Endothelial cell of umbilical vein (primary cell): ENCODE measurements at regions not wholly inside any gene's neighbourhood (a gene's known extent, or its start where the extent isn't known, plus 50 kb on each side); places are given as distances from the start of the nearest gene placed in this dataset.

ENCODE experiments used
- BruUV-seq: library from RNA; stranded (reverse); fragments of 400-500 nt; replicated peaks from 2 replicates; lab custom pipeline; 2021; lab: Mats Ljungman, UMichigan
- CTCF ChIA-PET: fragments of 300-600, 350-600 bp; sonication (Branson Sonifier 250); formaldehyde crosslinking; loops from one replicate; lab custom pipeline; 2021; ENCODE audit warnings: antibody characterized with exemption, inconsistent platforms; lab: Charles Lee
- POLR2A ChIA-PET: fragments of 300-600, 350-600 bp; sonication (Branson Sonifier 250); formaldehyde crosslinking; loops from one replicate; lab custom pipeline; 2021; ENCODE audit warnings: antibody characterized with exemption, inconsistent platforms; lab: Charles Lee
- DNase-seq: peaks from one replicate; pipeline ENCODE4 v3.0.0-alpha.2; 2011; ENCODE audit warnings: low read depth, low spot score
- FAIRE-seq: peaks from 2 replicates; lab custom pipeline; 2011; peaks lifted over from hg19 to GRCh38; lab: Jason Lieb, UNC
- H2AFZ ChIP-seq: 2 replicates; pipeline ENCODE4 v1.6.0; 2012; ENCODE audit warnings: low read depth, low read length, control low read depth, inconsistent platforms
- H3K27ac ChIP-seq: 2 replicates; pipeline ENCODE4 v1.5.1; 2011; ENCODE audit warnings: low read depth, mild to moderate bottlenecking, control low read depth, low read length, moderate library complexity; ENCODE audit not compliant: insufficient read depth
- H3K27me3 ChIP-seq, 2 experiments: 2 replicates each; pipeline versions ENCODE4 v1.6.0 to v1.6.1; 2011; ENCODE audit warnings: low read length in 2 of 2, mixed read lengths in 1 of 2; ENCODE audit not compliant: control insufficient read depth in 2 of 2, insufficient read depth in 2 of 2
- H3K36me3 ChIP-seq, 2 experiments: 2 replicates in 1 of 2; 3 replicates in 1 of 2; pipeline ENCODE4 v1.5.1; 2011; ENCODE audit warnings: low read length in 2 of 2, mild to moderate bottlenecking in 1 of 2, moderate library complexity in 1 of 2; ENCODE audit not compliant: control insufficient read depth in 2 of 2, insufficient read depth in 2 of 2; ENCODE audit errors: extremely low read depth in 1 of 2
- H3K4me1 ChIP-seq: 3 replicates; pipeline ENCODE4 v1.5.1; 2011; ENCODE audit warnings: mild to moderate bottlenecking, low read length; ENCODE audit not compliant: control insufficient read depth, insufficient read depth; ENCODE audit errors: extremely low read depth
- H3K4me2 ChIP-seq: 2 replicates; pipeline ENCODE4 v1.6.1; 2011; ENCODE audit warnings: low read length, control low read depth, mixed read lengths; ENCODE audit not compliant: insufficient read depth
- H3K4me3 ChIP-seq, 3 experiments: fragments of 200-600 bp in 1 of 3; sonication (generic), shearing (Covaris generic) in 1 of 3; replicated peaks in 1 of 3; 2 replicates each; pipeline ENCODE4 v1.5.1; 2011 to 2016; ENCODE audit warnings: control low read depth in 3 of 3, low read length in 3 of 3, mild to moderate bottlenecking in 2 of 3, inconsistent platforms in 1 of 3, low read depth in 1 of 3, moderate library complexity in 1 of 3; ENCODE audit not compliant: insufficient read depth in 1 of 3
- H3K79me2 ChIP-seq: 2 replicates; pipeline ENCODE4 v1.6.0; 2012; ENCODE audit warnings: low read length, inconsistent platforms; ENCODE audit not compliant: control insufficient read depth, insufficient read depth
- H3K9ac ChIP-seq: replicated peaks from 2 replicates; pipeline ENCODE3; 2011; ENCODE audit warnings: low read length, control low read depth; ENCODE audit not compliant: insufficient read depth; ENCODE audit errors: extremely low read depth
- H3K9me1 ChIP-seq: replicated peaks from 3 replicates; pipeline ENCODE4 v1.6.0; 2011; ENCODE audit warnings: mild to moderate bottlenecking, low read length; ENCODE audit not compliant: control insufficient read depth, insufficient read depth; ENCODE audit errors: extremely low read depth
- H3K9me3 ChIP-seq: replicated peaks from 2 replicates; pipeline ENCODE4 v1.5.1; 2012; ENCODE audit warnings: low read length, inconsistent platforms; ENCODE audit not compliant: control insufficient read depth, insufficient read depth
- H4K20me1 ChIP-seq: replicated peaks from 2 replicates; pipeline ENCODE3; 2011; ENCODE audit warnings: mild to moderate bottlenecking, low read length; ENCODE audit not compliant: control insufficient read depth, insufficient read depth; ENCODE audit errors: extremely low read depth
- EZH2 ChIP-seq: IDR thresholded peaks from 2 replicates; pipeline ENCODE4 v1.6.1; 2012; ENCODE audit warnings: borderline replicate concordance, low read depth, mild to moderate bottlenecking, moderate library complexity, low read length, inconsistent platforms; ENCODE audit not compliant: severe bottlenecking
- FOS ChIP-seq: IDR thresholded peaks from 2 replicates; pipeline ENCODE4 v1.6.1; 2011; ENCODE audit warnings: mild to moderate bottlenecking, low read length, moderate library complexity, borderline replicate concordance; ENCODE audit not compliant: insufficient read depth
- GATA2 ChIP-seq: IDR thresholded peaks from 2 replicates; pipeline ENCODE4 v1.7.0; 2011; ENCODE audit warnings: low read depth, mild to moderate bottlenecking, moderate library complexity, mixed read lengths, low read length; ENCODE audit not compliant: insufficient read length, insufficient read depth
- JUN ChIP-seq: IDR thresholded peaks from 2 replicates; pipeline ENCODE4 v1.6.1; 2011; ENCODE audit warnings: borderline replicate concordance, low read depth; ENCODE audit not compliant: insufficient read length, insufficient read depth
- MYC ChIP-seq: IDR thresholded peaks from one replicate; pipeline ENCODE4 v1.6.1; 2011; ENCODE audit warnings: mild to moderate bottlenecking, low read depth, low read length
- POLR2A ChIP-seq: IDR thresholded peaks from 2 replicates; pipeline ENCODE4 v1.6.1; 2012; ENCODE audit warnings: low read depth, mild to moderate bottlenecking, control low read depth, low read length
- POLR2AphosphoS5 ChIP-seq: IDR thresholded peaks from 2 replicates; pipeline ENCODE4 v1.6.1; 2012; ENCODE audit warnings: low read depth, mild to moderate bottlenecking, control low read depth, low read length, moderate library complexity; ENCODE audit not compliant: insufficient read depth
- dilution Hi-C: fragments of 300-500 bp; cut with MboI; formaldehyde crosslinking; loops from one replicate; pipeline ENCODE4 v1.15.0; 2019; ENCODE audit warnings: low sequenced_read_pairs; ENCODE audit not compliant: extremely low pct_ligation_motif_present
- intact Hi-C: fragments of 100-400 bp; cut with micrococcal nuclease; formaldehyde crosslinking; loops from one replicate; pipeline ENCODE4 v1.10.0; 2022
- TF ChIP-seq, protein P1 (sequence below), 2 donors: IDR thresholded peaks; 1 replicate in 1 of 2; 2 replicates in 1 of 2; pipeline ENCODE4 v1.5.1; 2011; ENCODE audit warnings: low read length in 2 of 2, mild to moderate bottlenecking in 2 of 2, moderate library complexity in 2 of 2, control low read depth in 1 of 2, inconsistent platforms in 1 of 2, low read depth in 1 of 2; ENCODE audit not compliant: insufficient read depth in 1 of 2; ENCODE audit errors: extremely low read depth in 1 of 2
- TF ChIP-seq, protein P2 (sequence below): IDR thresholded peaks from 2 replicates; pipeline ENCODE4 v1.6.1; 2011; ENCODE audit not compliant: insufficient read depth, insufficient read length

GRCh38 chrX:9211269-9211668, 177.3 kb upstream of the FAM9B start:
- no peaks in the 10 kb centered on the region for H3K4me1 ChIP-seq
- H3K27ac ChIP-seq, result no peak overlapping the region
- H3K4me3 ChIP-seq, result no peak overlapping the region
- H3K9ac ChIP-seq, result no peak overlapping the region
- no peaks in the 10 kb centered on the region for H3K27me3 ChIP-seq
- BruUV-seq, result no TSS peak
- FAIRE-seq (no peak), DNase-seq (no peak)
- TF ChIP-seq POLR2AphosphoS5 (no peak), EZH2 (no peak), GATA2 (no peak), MYC (no peak), JUN (no peak), FOS (no peak), POLR2A (no peak)
- TF ChIP-seq, protein P1, sequence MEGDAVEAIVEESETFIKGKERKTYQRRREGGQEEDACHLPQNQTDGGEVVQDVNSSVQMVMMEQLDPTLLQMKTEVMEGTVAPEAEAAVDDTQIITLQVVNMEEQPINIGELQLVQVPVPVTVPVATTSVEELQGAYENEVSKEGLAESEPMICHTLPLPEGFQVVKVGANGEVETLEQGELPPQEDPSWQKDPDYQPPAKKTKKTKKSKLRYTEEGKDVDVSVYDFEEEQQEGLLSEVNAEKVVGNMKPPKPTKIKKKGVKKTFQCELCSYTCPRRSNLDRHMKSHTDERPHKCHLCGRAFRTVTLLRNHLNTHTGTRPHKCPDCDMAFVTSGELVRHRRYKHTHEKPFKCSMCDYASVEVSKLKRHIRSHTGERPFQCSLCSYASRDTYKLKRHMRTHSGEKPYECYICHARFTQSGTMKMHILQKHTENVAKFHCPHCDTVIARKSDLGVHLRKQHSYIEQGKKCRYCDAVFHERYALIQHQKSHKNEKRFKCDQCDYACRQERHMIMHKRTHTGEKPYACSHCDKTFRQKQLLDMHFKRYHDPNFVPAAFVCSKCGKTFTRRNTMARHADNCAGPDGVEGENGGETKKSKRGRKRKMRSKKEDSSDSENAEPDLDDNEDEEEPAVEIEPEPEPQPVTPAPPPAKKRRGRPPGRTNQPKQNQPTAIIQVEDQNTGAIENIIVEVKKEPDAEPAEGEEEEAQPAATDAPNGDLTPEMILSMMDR (IDR thresholded peaks at IDR 0.05; ENCODE audit: extremely low read depth in 1 of 2, insufficient read depth in 1 of 2, low read depth in 1 of 2, low read length in 2 of 2), result no peak
- TF ChIP-seq, protein P2, sequence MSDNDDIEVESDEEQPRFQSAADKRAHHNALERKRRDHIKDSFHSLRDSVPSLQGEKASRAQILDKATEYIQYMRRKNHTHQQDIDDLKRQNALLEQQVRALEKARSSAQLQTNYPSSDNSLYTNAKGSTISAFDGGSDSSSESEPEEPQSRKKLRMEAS, result no peak
- H3K4me2 ChIP-seq, result no peak overlapping the region
- intact Hi-C loops (no loop called here), dilution Hi-C loops (no loop called here)
- H3K9me1 ChIP-seq, result no peaks in the 10 kb centered on the region
- ChIA-PET POLR2A (no interaction called here), CTCF (no interaction called here)
- no peak overlapping the region for H2AFZ ChIP-seq
- no peaks in the 10 kb centered on the region for H4K20me1 ChIP-seq
- H3K79me2 ChIP-seq, result no peaks in the 10 kb centered on the region
- H3K9me3 ChIP-seq, result no peaks in the 10 kb centered on the region
- no peaks in the 10 kb centered on the region for H3K36me3 ChIP-seq
